NB4 (cell line): ENCODE measurements at regions not wholly inside any gene's neighbourhood (a gene's known extent, or its start where the extent isn't known, plus 50 kb on each side); places are given as distances from the start of the nearest gene placed in this dataset.

ENCODE experiments used
- CTCF ChIP-seq: IDR thresholded peaks from one replicate; pipeline ENCODE4 v1.5.1; 2012; ENCODE audit warnings: low read depth, low read length
- POLR2A ChIP-seq: IDR thresholded peaks from 2 replicates; pipeline ENCODE4 v1.6.1; 2011; ENCODE audit warnings: mild to moderate bottlenecking; ENCODE audit not compliant: insufficient read length; ENCODE audit errors: extremely low read depth

DNA sequence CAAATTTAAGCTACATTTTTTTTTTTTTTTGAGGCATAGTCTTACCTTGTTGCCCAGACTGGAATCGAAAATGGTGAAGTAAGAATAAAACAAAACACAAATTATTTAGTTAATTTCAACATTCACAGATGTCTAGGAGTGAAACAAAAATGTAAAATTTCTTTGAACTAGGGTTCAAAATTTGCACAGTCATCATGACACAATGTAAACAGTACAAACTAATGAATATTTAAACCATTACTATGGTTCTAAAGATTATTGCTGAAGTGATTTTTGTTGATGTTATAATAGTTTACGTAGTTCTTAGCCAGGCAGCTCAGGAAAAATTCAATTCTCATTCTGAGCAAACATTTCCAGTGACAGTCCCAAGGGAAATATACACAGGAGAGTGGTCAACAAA, 633.1 kb downstream of the GRXCR1 start:
- TF ChIP-seq CTCF (no peak), POLR2A (no peak)
